H1 (cell line): ENCODE measurements at regions not wholly inside any gene's neighbourhood (a gene's known extent, or its start where the extent isn't known, plus 50 kb on each side); places are given as distances from the start of the nearest gene placed in this dataset.

Source experiments
- CTCF ChIA-PET: fragments of 300-600 bp; sonication (Branson Sonifier 250); formaldehyde crosslinking; loops from one replicate; lab custom pipeline; 2021; ENCODE audit not compliant: partially characterized antibody; lab: Charles Lee
- POLR2A ChIA-PET: fragments of 300-600 bp; sonication (Branson Sonifier 250); formaldehyde crosslinking; loops from one replicate; lab custom pipeline; 2021; ENCODE audit warnings: inconsistent platforms; ENCODE audit not compliant: partially characterized antibody; lab: Charles Lee
- DNase-seq, 2 experiments: peaks; one replicate each; pipeline versions ENCODE4 v3.0.0 to v3.0.0-alpha.2; 2010 to 2022; ENCODE audit warnings: low spot score in 2 of 2, low read depth in 1 of 2, mixed read lengths in 1 of 2
- FAIRE-seq: peaks from 2 replicates; lab custom pipeline; 2011; peaks lifted over from hg19 to GRCh38; lab: Jason Lieb, UNC
- H2AFZ ChIP-seq: 2 replicates; pipeline ENCODE4 v1.8.1; 2012; ENCODE audit warnings: low read length, inconsistent platforms
- H2AK5ac ChIP-seq: 2 replicates; pipeline ENCODE4 v1.6.1; 2013; ENCODE audit warnings: low read depth, low read length
- H2BK120ac ChIP-seq: replicated peaks from 2 replicates; pipeline ENCODE3; 2013; ENCODE audit warnings: low read depth, low read length, inconsistent platforms
- H2BK12ac ChIP-seq: 2 replicates; pipeline ENCODE4 v1.6.1; 2013; ENCODE audit warnings: low read depth, low read length
- H2BK15ac ChIP-seq: 2 replicates; pipeline ENCODE4 v1.6.1; 2013; ENCODE audit warnings: low read length
- H2BK20ac ChIP-seq: 2 replicates; pipeline ENCODE4 v1.6.1; 2013; ENCODE audit warnings: low read length
- H2BK5ac ChIP-seq: 2 replicates; pipeline ENCODE4 v1.6.1; 2013; ENCODE audit warnings: low read depth, low read length
- H3K14ac ChIP-seq: 2 replicates; pipeline ENCODE4 v1.6.1; 2013; ENCODE audit warnings: inconsistent platforms; ENCODE audit not compliant: insufficient read length
- H3K18ac ChIP-seq: 2 replicates; pipeline ENCODE4 v1.6.1; 2013; ENCODE audit warnings: low read length; ENCODE audit errors: extremely low read depth
- H3K23ac ChIP-seq: 2 replicates; pipeline ENCODE4 v1.6.1; 2013; ENCODE audit warnings: inconsistent platforms; ENCODE audit not compliant: insufficient read length
- H3K23me2 ChIP-seq: 2 replicates; pipeline ENCODE4 v1.6.1; 2013; ENCODE audit warnings: low read depth, low read length
- H3K27ac ChIP-seq: 2 replicates; pipeline ENCODE4 v1.6.1; 2011; ENCODE audit warnings: low read depth, low read length, inconsistent platforms
- H3K27me3 ChIP-seq, 4 experiments: replicated peaks in 1 of 4; 1 replicate in 1 of 4; 2 replicates in 3 of 4; pipeline versions ENCODE4 v1.6.1 to v1.8.1; 2011 to 2013; ENCODE audit warnings: low read length in 3 of 4, mild to moderate bottlenecking in 3 of 4, inconsistent platforms in 2 of 4, mixed read lengths in 2 of 4, moderate library complexity in 1 of 4; ENCODE audit not compliant: control insufficient read depth in 3 of 4, insufficient read depth in 3 of 4; ENCODE audit errors: extremely low read depth in 1 of 4
- H3K36me3 ChIP-seq, 4 experiments: 2 replicates each; pipeline versions ENCODE4 v1.6.1 to v1.8.1; 2011 to 2013; ENCODE audit warnings: mild to moderate bottlenecking in 4 of 4, low read length in 3 of 4, moderate library complexity in 2 of 4, control low read depth in 1 of 4, inconsistent platforms in 1 of 4; ENCODE audit not compliant: insufficient read depth in 4 of 4, control insufficient read depth in 2 of 4
- H3K4ac ChIP-seq: replicated peaks from 2 replicates; pipeline ENCODE3; 2013; ENCODE audit warnings: low read length, low read depth, mixed read lengths, inconsistent platforms; ENCODE audit not compliant: insufficient read length
- H3K4me1 ChIP-seq, 4 experiments: replicated peaks in 1 of 4; 1 replicate in 1 of 4; 2 replicates in 3 of 4; pipeline versions ENCODE4 v1.6.1 to v1.8.1; 2011 to 2013; ENCODE audit warnings: low read length in 3 of 4, inconsistent platforms in 2 of 4, mixed read lengths in 1 of 4; ENCODE audit not compliant: insufficient read depth in 4 of 4, control insufficient read depth in 3 of 4
- H3K4me2 ChIP-seq, 2 experiments: 2 replicates each; pipeline versions ENCODE4 v1.6.1 to v1.8.1; 2011 to 2013; ENCODE audit warnings: low read depth in 2 of 2, low read length in 2 of 2, control low read depth in 1 of 2, inconsistent platforms in 1 of 2, mild to moderate bottlenecking in 1 of 2; ENCODE audit not compliant: insufficient read depth in 1 of 2
- H3K4me3 ChIP-seq, 4 experiments: fragments of 200-600, 300-600 bp in 1 of 4; sonication (generic), shearing (Covaris generic), sonication (Bioruptor Twin) in 1 of 4; 2 replicates each; pipeline versions ENCODE4 v1.5.1 to v1.8.1; 2011 to 2016; ENCODE audit warnings: low read length in 4 of 4, low read depth in 3 of 4, control low read depth in 2 of 4, inconsistent platforms in 2 of 4, mild to moderate bottlenecking in 2 of 4, mixed read lengths in 1 of 4, moderate library complexity in 1 of 4; ENCODE audit not compliant: insufficient read depth in 2 of 4; ENCODE audit errors: extremely low read depth in 1 of 4
- H3K56ac ChIP-seq: replicated peaks from 2 replicates; pipeline ENCODE3; 2013; ENCODE audit warnings: low read depth, mild to moderate bottlenecking, mixed read lengths, low read length, inconsistent platforms; ENCODE audit not compliant: insufficient read length
- H3K79me1 ChIP-seq: 2 replicates; pipeline ENCODE4 v1.6.1; 2013; ENCODE audit warnings: low read depth, low read length, control low read depth
- H3K79me2 ChIP-seq, 2 experiments: 2 replicates each; pipeline versions ENCODE4 v1.6.1 to v1.8.1; 2012 to 2013; ENCODE audit warnings: low read length in 2 of 2, mild to moderate bottlenecking in 2 of 2, inconsistent platforms in 1 of 2; ENCODE audit not compliant: insufficient read depth in 2 of 2, control insufficient read depth in 1 of 2
- H3K9ac ChIP-seq, 4 experiments: replicated peaks in 1 of 4; 1 replicate in 1 of 4; 2 replicates in 3 of 4; pipeline versions ENCODE4 v1.6.1 to v1.8.1; 2011 to 2013; ENCODE audit warnings: low read depth in 3 of 4, low read length in 3 of 4, control low read depth in 2 of 4, mild to moderate bottlenecking in 2 of 4, moderate library complexity in 2 of 4, inconsistent platforms in 1 of 4; ENCODE audit errors: extremely low read depth in 1 of 4
- H3K9me3 ChIP-seq, 2 experiments: 2 replicates each; pipeline versions ENCODE4 v1.6.1 to v1.8.1; 2012 to 2013; ENCODE audit warnings: mild to moderate bottlenecking in 2 of 2, moderate library complexity in 2 of 2, control low read depth in 1 of 2, inconsistent platforms in 1 of 2, low read depth in 1 of 2, low read length in 1 of 2, mixed read lengths in 1 of 2; ENCODE audit not compliant: insufficient read depth in 2 of 2
- H4K20me1 ChIP-seq, 2 experiments: replicated peaks in 1 of 2; 2 replicates each; pipeline versions ENCODE3 to v1.8.1; 2011 to 2013; ENCODE audit warnings: inconsistent platforms in 2 of 2, low read length in 2 of 2, mild to moderate bottlenecking in 1 of 2; ENCODE audit not compliant: insufficient read depth in 2 of 2, control insufficient read depth in 1 of 2
- H4K5ac ChIP-seq: 2 replicates; pipeline ENCODE4 v1.6.1; 2013; ENCODE audit warnings: low read length, low read depth, mixed read lengths, inconsistent platforms; ENCODE audit not compliant: insufficient read length
- H4K8ac ChIP-seq: 2 replicates; pipeline ENCODE4 v1.8.0; 2013; ENCODE audit warnings: mild to moderate bottlenecking, moderate library complexity, low read length, inconsistent platforms; ENCODE audit not compliant: insufficient read depth; ENCODE audit errors: extremely low read depth
- H4K91ac ChIP-seq: replicated peaks from 2 replicates; pipeline ENCODE3; 2013; ENCODE audit warnings: low read length, mixed read lengths, inconsistent platforms; ENCODE audit not compliant: insufficient read length
- SIN3A ChIP-seq, 2 experiments: IDR thresholded peaks in 1 of 2; conservative IDR thresholded peaks in 1 of 2; 2 replicates each; pipeline ENCODE4 v1.6.1; 2011 to 2012; ENCODE audit warnings: low read length in 2 of 2, improper control_type of control experiment in 1 of 2, low read depth in 1 of 2, mild to moderate bottlenecking in 1 of 2
- WGBS, 2 experiments: shearing (Covaris generic) in 1 of 2; methylation state at CpG; one replicate each; pipeline versions ENCODE4 v1.1.6 to v1.1.7; 2013 to 2015; ENCODE audit warnings: low lambda C conversion rate in 2 of 2, mixed read lengths in 2 of 2, inconsistent platforms in 1 of 2, low coverage in 1 of 2, missing lambda C conversion rate in 1 of 2; ENCODE audit not compliant: insufficient replicate concordance in 2 of 2, insufficient coverage in 1 of 2, insufficient read length in 1 of 2; ENCODE audit errors: extremely low coverage in 1 of 2, missing lambda C conversion rate in 1 of 2; 5-methylcytosine and 5-hydroxymethylcytosine counted together

DNA sequence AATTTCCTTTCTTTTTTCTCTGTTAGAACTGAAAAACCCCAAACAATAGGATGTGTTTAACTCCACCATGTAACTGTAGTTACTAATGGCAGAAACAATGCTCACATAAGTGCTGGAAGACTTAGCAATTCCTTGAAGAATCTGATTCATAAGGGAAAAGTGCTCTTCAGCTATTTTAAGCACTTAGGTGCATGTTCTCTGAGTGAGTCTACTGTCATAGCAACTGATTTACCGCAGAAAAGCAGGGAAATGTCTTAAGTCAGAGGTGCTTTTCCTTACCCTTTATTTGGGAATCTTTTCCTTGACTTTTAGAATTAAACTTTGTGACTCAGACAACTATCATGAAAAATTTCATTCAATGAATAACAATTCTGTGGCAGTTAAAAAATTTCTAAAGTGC lies 65.4 kb upstream of the NABP1 start:
- Histone ChIP-seq H2BK5ac (no peak overlapping the region), H3K18ac (no peak overlapping the region), H3K79me2 (no peaks in the 10 kb centered on the region), H2BK15ac (no peak overlapping the region), H3K23me2 (no peaks in the 10 kb centered on the region), H2AK5ac (no peak overlapping the region), H4K91ac (no peak overlapping the region), H3K4me2 (no peak overlapping the region), H3K79me1 (no peaks in the 10 kb centered on the region)
- POLR2A ChIA-PET: no interaction called here
- FAIRE-seq: no peak
- TF ChIP-seq SIN3A (conservative IDR thresholded peaks at IDR 0.05 in 1 of 2, IDR thresholded peaks at IDR 0.05 in 1 of 2; ENCODE audit: low read depth in 1 of 2, low read length in 2 of 2): no peak
- TF ChIP-seq, all 59 proteins: peak for 0
- CTCF ChIA-PET: interaction anchor here (1.0 to 1.2 kb wide), 2 partner anchors 10 to 44 kb away, joined by 3 read pairs; no protein-coding TSS in a partner anchor
- DNase-seq: no peak
- 88% methylated on average over 1 of the region's 1 CpG; no CpG with 5 or more reads in 1 of the 2 experiments for WGBS, 2 experiments
- Histone ChIP-seq H3K27me3 (no peaks in the 10 kb centered on the region), H3K56ac (no peak overlapping the region), H3K27ac (no peak overlapping the region), H2BK20ac (no peak overlapping the region), H3K9ac (no peak overlapping the region), H3K4me1 (no peaks in the 10 kb centered on the region), H3K36me3 (no peaks in the 10 kb centered on the region), H4K8ac (no peak overlapping the region), H4K20me1 (no peaks in the 10 kb centered on the region), H3K4ac (no peak overlapping the region), H3K9me3 (no peaks in the 10 kb centered on the region), H3K23ac (no peak overlapping the region), H3K4me3 (no peak overlapping the region), H3K14ac (no peak overlapping the region), H2AFZ (no peak overlapping the region), H2BK120ac (no peak overlapping the region), H2BK12ac (no peak overlapping the region), H4K5ac (no peak overlapping the region)
